Right atrium auricular region (tissue), 2 donors: ENCODE measurements at regions not wholly inside any gene's neighbourhood (a gene's known extent, or its start where the extent isn't known, plus 50 kb on each side); places are given as distances from the start of the nearest gene placed in this dataset.

ENCODE experiments used
- DNase-seq: peaks from one replicate; pipeline ENCODE4 v3.0.0-alpha.2; 2019; ENCODE audit warnings: low spot score
- H3K27ac ChIP-seq, 2 donors: fragments of 200-600 bp; sonication (generic); 1 replicate in 1 of 2; 2 replicates in 1 of 2; pipeline ENCODE4 v1.5.1; 2016 to 2019
- H3K27me3 ChIP-seq, 2 donors: fragments of 200-600 bp; sonication (generic); one replicate each; pipeline versions ENCODE4 v1.5.1 to v1.6.0; 2017 to 2019
- H3K36me3 ChIP-seq: fragments of 200-600 bp; sonication (generic); one replicate; pipeline ENCODE4 v1.5.1; 2016
- H3K4me1 ChIP-seq, 2 donors: fragments of 200-600 bp; sonication (generic); one replicate each; pipeline versions ENCODE4 v1.5.1 to v1.6.0; 2017 to 2019
- H3K4me3 ChIP-seq, 2 donors: fragments of 200-600 bp; sonication (generic); 1 replicate in 1 of 2; 2 replicates in 1 of 2; pipeline ENCODE4 v1.5.1; 2017 to 2019; ENCODE audit warnings: mild to moderate bottlenecking in 1 of 2, moderate library complexity in 1 of 2
- H3K9me3 ChIP-seq, 2 donors: fragments of 200-600 bp; sonication (generic); one replicate each; pipeline ENCODE4 v1.5.1; 2019
- CTCF ChIP-seq, 2 donors: fragments of 200-600 bp; sonication (generic); IDR thresholded peaks; one replicate each; pipeline ENCODE4 v1.5.1; 2019; ENCODE audit warnings: antibody characterized with exemption in 2 of 2

- H3K4me1 ChIP-seq: no peaks in the 10 kb centered on the region
- H3K9me3 ChIP-seq: no peaks in the 10 kb centered on the region
- H3K36me3 ChIP-seq: no peaks in the 10 kb centered on the region
- no peak overlapping the region for H3K4me3 ChIP-seq
- DNase-seq: peak; percentile 18
- H3K27me3 ChIP-seq: no peaks in the 10 kb centered on the region
- H3K27ac ChIP-seq: no peak overlapping the region
- no peak for TF ChIP-seq CTCF (IDR thresholded peaks at IDR 0.05)
Measured at GRCh38 chr2:128716299-128716721, 397.6 kb upstream of the HS6ST1 start.

- Histone ChIP-seq H3K4me3 (no peak overlapping the region), H3K27ac (no peak overlapping the region), H3K4me1 (no peaks in the 10 kb centered on the region), H3K9me3 (no peaks in the 10 kb centered on the region), H3K36me3 (no peaks in the 10 kb centered on the region), H3K27me3 (no peaks in the 10 kb centered on the region)
- DNase-seq: peak; percentile 30
- no peak for TF ChIP-seq CTCF (IDR thresholded peaks at IDR 0.05)
Measured at GRCh38 chr2:128717758-128718710, 399.4 kb upstream of the HS6ST1 start.

- no peak for DNase-seq
- H3K27me3 ChIP-seq: no peaks in the 10 kb centered on the region
Measured at GRCh38 chr2:128720080-128721022, 401.7 kb upstream of the HS6ST1 start.

GRCh38 chr2:128721096-128721495 is 402.4 kb upstream of the HS6ST1 start:
- Histone ChIP-seq H3K27me3 (no peaks in the 10 kb centered on the region), H3K27ac (no peak overlapping the region), H3K4me3 (no peak overlapping the region), H3K9me3 (no peaks in the 10 kb centered on the region), H3K4me1 (no peaks in the 10 kb centered on the region), H3K36me3 (no peaks in the 10 kb centered on the region)
- TF ChIP-seq CTCF (IDR thresholded peaks at IDR 0.05): no peak
- DNase-seq: no peak

More at GRCh38 chr2:128720080-128721022, 401.7 kb upstream of the HS6ST1 start:
- H3K27ac ChIP-seq: no peak overlapping the region
- no peaks in the 10 kb centered on the region for H3K4me1 ChIP-seq
- H3K9me3 ChIP-seq: no peaks in the 10 kb centered on the region
- no peaks in the 10 kb centered on the region for H3K36me3 ChIP-seq
- H3K4me3 ChIP-seq: no peak overlapping the region
- TF ChIP-seq CTCF (IDR thresholded peaks at IDR 0.05): no peak

- H3K27ac ChIP-seq: no peak overlapping the region
- H3K36me3 ChIP-seq: no peaks in the 10 kb centered on the region
- no peaks in the 10 kb centered on the region for H3K4me1 ChIP-seq
- H3K9me3 ChIP-seq: no peaks in the 10 kb centered on the region
- DNase-seq: no peak
- no peak for TF ChIP-seq CTCF (IDR thresholded peaks at IDR 0.05)
- H3K27me3 ChIP-seq: no peaks in the 10 kb centered on the region
- H3K4me3 ChIP-seq: no peak overlapping the region
Measured at GRCh38 chr2:128722489-128722888, 403.8 kb upstream of the HS6ST1 start.
